ENCODE measurements at regions not wholly inside any gene's neighbourhood (a gene's known extent, or its start where the extent isn't known, plus 50 kb on each side); places are given as distances from the start of the nearest gene placed in this dataset.

GRCh38 chr2:191582355-191582754 lies 95.6 kb upstream of the NABP1 start:
- Mint-ChIP-seq H3K4me1 (no peaks in the 10 kb centered on the region), H3K27me3 (ENCODE audit: low read depth, poor library complexity) (no peaks in the 10 kb centered on the region), H3K27ac (no peak overlapping the region), H3K9me3 (no peaks in the 10 kb centered on the region), H3K4me3 (no peak overlapping the region), H3K36me3 (ENCODE audit: low read depth) (no peaks in the 10 kb centered on the region)
- TF ChIP-seq CTCF (IDR thresholded peaks at IDR 0.05): no peak
- DNase-seq: no peak

- Mint-ChIP-seq H3K36me3 (ENCODE audit: low read depth) (no peaks in the 10 kb centered on the region), H3K27ac (no peak overlapping the region), H3K4me1 (no peaks in the 10 kb centered on the region), H3K4me3 (no peak overlapping the region), H3K27me3 (ENCODE audit: low read depth, poor library complexity) (peaks cover 3% of the 10 kb centered on the region), H3K9me3 (no peaks in the 10 kb centered on the region)
- no peak for DNase-seq
- no peak for TF ChIP-seq CTCF (IDR thresholded peaks at IDR 0.05)
Observed at GRCh38 chr2:191591025-191591424, 86.9 kb upstream of the NABP1 start.

GRCh38 chr2:191593622-191594385 lies 84.1 kb upstream of the NABP1 start:
- peaks cover 3% of the 10 kb centered on the region for H3K27me3 Mint-ChIP-seq (ENCODE audit: low read depth, poor library complexity)
- H3K36me3 Mint-ChIP-seq (ENCODE audit: low read depth): no peaks in the 10 kb centered on the region
- H3K9me3 Mint-ChIP-seq: no peaks in the 10 kb centered on the region
- H3K4me1 Mint-ChIP-seq: no peaks in the 10 kb centered on the region
- DNase-seq: no peak
- no peak overlapping the region for H3K27ac Mint-ChIP-seq
- no peak overlapping the region for H3K4me3 Mint-ChIP-seq
- TF ChIP-seq CTCF (IDR thresholded peaks at IDR 0.05): no peak

- H3K36me3 Mint-ChIP-seq (ENCODE audit: low read depth): no peaks in the 10 kb centered on the region
- H3K27ac Mint-ChIP-seq: no peak overlapping the region
- H3K4me3 Mint-ChIP-seq: no peak overlapping the region
- H3K4me1 Mint-ChIP-seq: peaks cover 7% of the 10 kb centered on the region
- no peak for DNase-seq
- TF ChIP-seq CTCF (IDR thresholded peaks at IDR 0.05): no peak
- H3K9me3 Mint-ChIP-seq: no peaks in the 10 kb centered on the region
- peaks cover 4% of the 10 kb centered on the region for H3K27me3 Mint-ChIP-seq (ENCODE audit: low read depth, poor library complexity)
Observed at GRCh38 chr2:191597186-191597751, 80.7 kb upstream of the NABP1 start.

- Mint-ChIP-seq H3K36me3 (ENCODE audit: low read depth) (no peaks in the 10 kb centered on the region), H3K4me1 (peaks cover 7% of the 10 kb centered on the region), H3K27me3 (ENCODE audit: low read depth, poor library complexity) (peaks cover 4% of the 10 kb centered on the region), H3K27ac (no peak overlapping the region), H3K9me3 (no peaks in the 10 kb centered on the region), H3K4me3 (no peak overlapping the region)
- no peak for DNase-seq
- TF ChIP-seq CTCF (IDR thresholded peaks at IDR 0.05): no peak
Observed at GRCh38 chr2:191598296-191598695, 79.6 kb upstream of the NABP1 start.

- H3K36me3 Mint-ChIP-seq (ENCODE audit: low read depth): no peaks in the 10 kb centered on the region
- no peak overlapping the region for H3K27ac Mint-ChIP-seq
- TF ChIP-seq CTCF (IDR thresholded peaks at IDR 0.05): no peak
- H3K4me1 Mint-ChIP-seq: peaks cover 7% of the 10 kb centered on the region
- no peak overlapping the region for H3K4me3 Mint-ChIP-seq
- no peaks in the 10 kb centered on the region for H3K9me3 Mint-ChIP-seq
- peaks cover 7% of the 10 kb centered on the region for H3K27me3 Mint-ChIP-seq (ENCODE audit: low read depth, poor library complexity)
- no peak for DNase-seq
Observed at GRCh38 chr2:191601060-191601459, 76.9 kb upstream of the NABP1 start.

All from nephron progenitor cell (in vitro differentiated cells).